ENCODE measurements at regions not wholly inside any gene's neighbourhood (a gene's known extent, or its start where the extent isn't known, plus 50 kb on each side); places are given as distances from the start of the nearest gene placed in this dataset.
"Not testable (repeated sequence)": the region's sequence is repeated elsewhere in the genome, so short reads cannot be mapped to it uniquely, and the experiment has no call there.

- DNase-seq (ENCODE audit: low read depth) = no peak
Measured at GRCh38 chr11:37907436-37908218, 1309.6 kb upstream of the RAG2 start.

GRCh38 chr11:37905707-37906417, 1307.8 kb upstream of the RAG2 start:
- no peak for DNase-seq (ENCODE audit: low read depth)

GRCh38 chr11:37896016-37896415, 1298.0 kb upstream of the RAG2 start:
- DNase-seq (ENCODE audit: low read depth) = no peak

DNA sequence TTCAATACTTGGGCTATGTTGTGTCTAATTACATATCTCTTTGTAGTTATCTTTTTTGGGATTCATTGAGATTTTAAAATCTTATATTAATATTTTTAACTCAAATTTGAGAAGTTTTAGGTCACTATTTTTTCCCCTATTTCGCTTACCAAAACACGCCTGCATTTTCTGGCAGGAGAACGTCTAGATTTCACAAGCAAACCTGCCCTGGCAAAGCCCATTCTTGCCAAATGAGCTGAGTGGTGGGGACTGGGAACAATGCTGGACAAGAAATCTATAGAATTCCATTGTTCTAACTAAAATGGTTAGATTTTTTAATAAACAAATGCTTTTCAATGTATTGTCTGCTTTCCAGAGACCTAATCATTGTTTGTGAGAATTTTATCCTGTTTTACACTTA, 1283.7 kb upstream of the RAG2 start:
- no peak for DNase-seq (ENCODE audit: low read depth)

- no peak for DNase-seq (ENCODE audit: low read depth)
Measured at GRCh38 chr11:37861671-37862070, 1263.6 kb upstream of the RAG2 start.

GRCh38 chr11:37858806-37859537, 1260.9 kb upstream of the RAG2 start:
- not testable (repeated sequence) for DNase-seq (ENCODE audit: low read depth)

DNA sequence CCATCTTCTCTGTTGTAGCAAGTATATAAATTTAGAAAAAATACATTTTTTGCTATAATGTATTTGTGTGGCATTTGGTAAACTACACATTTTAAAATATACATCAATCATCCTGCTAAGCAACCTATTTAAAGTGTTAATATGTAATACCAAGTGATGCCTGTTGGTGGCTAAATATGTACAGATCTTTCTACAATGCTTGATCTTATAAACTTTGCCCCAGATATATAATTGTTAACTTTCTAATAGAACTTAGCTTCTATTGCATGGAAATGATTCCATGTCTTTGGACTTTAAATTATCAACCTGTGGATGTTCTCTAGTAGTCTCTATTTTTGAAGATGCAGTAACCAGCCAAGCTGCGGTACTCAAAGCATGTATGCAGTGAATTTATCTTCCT, 1260.4 kb upstream of the RAG2 start:
- no peak for DNase-seq (ENCODE audit: low read depth)

DNA sequence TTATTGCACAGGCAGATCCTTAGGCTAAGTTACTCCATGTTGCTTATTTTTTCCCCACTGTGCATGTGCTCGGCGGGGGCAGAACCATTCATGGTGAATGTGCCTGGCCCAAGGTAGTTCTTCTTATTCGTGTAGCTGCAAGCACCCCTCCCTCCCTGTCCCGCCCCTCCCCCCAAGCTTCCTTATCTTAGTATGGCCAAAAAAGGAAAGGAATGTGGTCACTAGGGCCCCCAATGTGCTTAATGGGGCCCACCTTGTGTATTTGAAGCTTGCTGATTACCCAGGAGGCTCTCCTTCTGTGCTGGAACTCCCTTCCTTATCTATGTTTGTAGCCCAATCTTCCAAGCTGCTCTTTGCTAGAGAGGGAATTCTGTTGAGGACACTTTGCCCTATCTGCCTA, 1259.7 kb upstream of the RAG2 start:
- no peak for DNase-seq (ENCODE audit: low read depth)

DNA sequence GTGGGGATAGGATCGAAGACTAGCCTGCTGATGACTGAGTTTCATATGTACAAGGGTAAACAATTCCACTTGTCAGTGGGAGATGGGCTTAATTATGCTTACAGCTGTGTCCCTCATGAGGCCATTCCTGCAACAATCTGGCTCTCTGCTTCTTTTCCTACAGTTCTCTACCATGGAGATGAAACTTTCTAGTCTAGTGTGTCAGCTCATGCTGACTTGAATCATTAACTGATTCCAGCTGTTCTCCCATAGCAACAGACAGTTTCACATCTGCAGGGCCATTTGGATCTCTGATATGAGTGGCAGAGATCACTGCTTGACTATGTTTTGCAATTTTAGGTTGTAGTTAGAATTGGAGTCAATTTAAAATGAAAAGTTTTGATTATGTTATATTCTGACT, 1251.7 kb upstream of the RAG2 start:
- no peak for DNase-seq (ENCODE audit: low read depth)

DNA sequence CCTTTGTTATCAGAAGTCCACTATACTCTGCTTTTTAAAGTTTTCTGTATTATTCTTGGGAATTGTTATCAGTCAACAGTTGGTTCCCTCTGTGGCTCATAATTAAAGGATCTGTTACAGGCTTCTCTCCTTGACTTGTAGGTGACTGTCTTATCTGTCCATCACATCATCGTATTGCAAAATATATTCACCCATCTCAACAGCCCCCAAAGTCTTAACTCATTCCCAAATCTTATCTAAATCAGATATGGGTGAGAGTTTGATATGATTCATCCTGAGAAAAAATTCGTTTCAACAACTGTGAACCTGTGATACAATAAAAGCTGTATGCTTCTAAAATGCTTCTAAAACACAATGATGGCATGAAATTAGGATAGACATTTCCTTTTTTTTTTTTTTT, 1245.6 kb upstream of the RAG2 start:
- no peak for DNase-seq (ENCODE audit: low read depth)

DNA sequence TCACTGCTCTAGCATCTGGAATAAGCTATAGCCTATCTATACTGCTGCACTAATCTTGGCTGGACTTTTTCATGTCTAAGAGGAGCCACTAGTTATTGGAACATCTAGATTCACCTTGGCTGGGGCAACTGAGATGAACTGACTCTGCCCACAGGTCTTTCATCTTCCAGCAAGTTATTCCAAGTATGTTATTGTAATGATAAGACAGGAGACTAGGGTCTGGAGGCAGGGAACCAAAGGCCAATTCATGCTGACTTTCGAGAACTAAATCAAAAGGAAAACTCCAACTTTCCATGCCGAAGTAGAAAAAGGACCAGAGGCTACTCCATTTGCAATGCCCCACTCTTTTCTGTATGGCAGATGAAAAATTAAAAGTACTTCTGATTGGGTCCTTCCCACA, 1243.0 kb upstream of the RAG2 start:
- DNase-seq (ENCODE audit: low read depth) = no peak

- DNase-seq (ENCODE audit: low read depth) = not testable (repeated sequence)
Measured at GRCh38 chr11:37840345-37840744, 1242.3 kb upstream of the RAG2 start.

DNA sequence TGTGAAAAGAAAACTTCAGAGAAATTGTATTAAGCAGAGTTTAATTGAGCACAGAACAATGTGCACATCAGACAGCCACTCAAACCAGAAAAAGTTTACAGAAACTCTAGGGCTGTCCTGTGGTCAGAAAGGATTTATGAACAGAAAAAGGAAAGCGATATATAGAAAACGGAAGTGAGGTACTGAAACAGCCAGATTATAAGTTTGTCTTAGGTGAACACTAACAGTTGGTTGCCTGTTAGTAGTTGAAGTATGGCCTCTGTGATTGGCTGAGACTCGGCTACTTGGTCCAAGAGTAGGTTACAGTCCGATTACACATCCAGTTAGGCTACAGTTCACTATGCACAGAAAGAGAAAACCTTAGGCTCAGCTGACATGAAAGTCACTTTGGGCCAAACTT, 1232.5 kb upstream of the RAG2 start:
- DNase-seq (ENCODE audit: low read depth) = no peak

DNA sequence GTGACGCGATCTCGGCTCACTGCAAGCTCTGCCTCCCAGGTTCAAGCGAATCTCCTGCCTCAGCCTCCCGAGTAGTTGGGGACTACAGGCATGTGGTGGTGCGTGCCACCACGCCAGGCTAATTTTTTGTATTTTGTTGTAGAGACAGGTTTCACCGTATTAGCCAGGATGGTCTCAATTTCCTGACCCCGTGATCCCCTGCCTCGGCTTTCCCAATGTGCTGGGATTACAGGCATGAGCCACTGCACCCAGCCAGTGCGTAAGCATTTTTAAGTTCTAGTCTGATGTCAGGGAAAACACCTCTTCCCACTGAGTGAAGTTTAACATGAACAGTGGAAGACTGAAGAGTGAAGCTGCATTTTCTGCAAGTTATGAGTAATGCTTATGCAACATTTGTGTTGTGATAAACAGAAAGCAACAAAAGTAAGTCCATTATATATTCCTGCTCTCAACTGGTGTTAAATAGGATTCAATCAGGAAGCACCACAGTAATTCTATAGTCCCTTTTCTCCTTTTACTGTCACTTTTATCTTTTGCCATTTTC, 1219.8 kb upstream of the RAG2 start:
- no peak for DNase-seq (ENCODE audit: low read depth)

- DNase-seq (ENCODE audit: low read depth) = no peak
Measured at GRCh38 chr11:37812281-37812880, 1214.3 kb upstream of the RAG2 start.

DNA sequence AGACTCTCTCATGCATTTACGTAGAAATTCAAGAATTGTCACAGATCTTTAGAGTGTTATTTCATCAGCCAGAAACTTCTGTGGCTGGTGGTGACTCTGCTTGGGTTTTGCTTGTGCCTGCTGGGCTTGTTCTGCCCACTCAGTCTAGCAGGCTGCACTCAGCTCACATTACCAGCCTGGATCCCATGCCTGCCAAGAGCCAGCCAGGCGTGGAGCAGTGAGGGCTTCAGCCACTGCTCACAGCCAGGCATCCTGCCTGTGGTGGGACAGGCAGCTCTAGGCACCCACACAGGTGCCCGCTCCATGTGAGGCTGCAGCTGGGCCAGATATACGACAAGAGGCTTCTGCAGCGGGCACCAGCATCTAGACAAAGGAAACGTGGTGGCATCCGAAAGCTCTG, 1213.3 kb upstream of the RAG2 start:
- no peak for DNase-seq (ENCODE audit: low read depth)

GRCh38 chr11:37804666-37805065, 1206.6 kb upstream of the RAG2 start:
- no peak for DNase-seq (ENCODE audit: low read depth)

- DNase-seq (ENCODE audit: low read depth) = no peak
Measured at GRCh38 chr11:37788141-37788877, 1190.3 kb upstream of the RAG2 start.

DNA sequence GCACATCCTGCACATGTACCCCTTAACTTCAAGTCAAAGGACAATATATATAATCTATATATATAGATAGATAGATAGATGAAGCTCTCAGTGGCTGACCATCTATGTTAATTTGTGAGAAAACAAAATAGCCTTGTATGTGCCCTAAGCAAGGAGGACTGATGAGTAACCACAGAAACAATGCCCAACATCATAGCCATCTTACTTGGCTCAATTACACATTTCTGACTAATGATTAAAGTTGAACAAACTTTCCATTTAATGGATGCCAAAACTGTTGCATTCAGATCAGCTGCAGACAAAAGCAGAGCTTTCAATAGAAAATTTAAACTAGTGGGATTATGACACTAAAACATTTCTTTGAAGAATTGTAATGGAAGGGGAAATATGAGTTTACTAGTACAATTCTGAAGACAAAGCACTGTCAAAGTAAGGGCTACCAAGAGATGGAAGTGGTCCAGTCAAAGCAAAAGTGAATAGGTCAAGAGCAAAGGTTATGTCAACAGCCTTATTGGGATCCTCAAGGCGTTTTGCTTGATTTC, 1188.2 kb upstream of the RAG2 start:
- DNase-seq (ENCODE audit: low read depth) = no peak

- no peak for DNase-seq (ENCODE audit: low read depth)
Measured at GRCh38 chr11:37774441-37774840, 1176.4 kb upstream of the RAG2 start.

GRCh38 chr11:37770145-37770544, 1172.1 kb upstream of the RAG2 start:
- no peak for DNase-seq (ENCODE audit: low read depth)

Measured in GM04504 (cell line).